ENCODE measurements at regions not wholly inside any gene's neighbourhood (a gene's known extent, or its start where the extent isn't known, plus 50 kb on each side); places are given as distances from the start of the nearest gene placed in this dataset.

DNA sequence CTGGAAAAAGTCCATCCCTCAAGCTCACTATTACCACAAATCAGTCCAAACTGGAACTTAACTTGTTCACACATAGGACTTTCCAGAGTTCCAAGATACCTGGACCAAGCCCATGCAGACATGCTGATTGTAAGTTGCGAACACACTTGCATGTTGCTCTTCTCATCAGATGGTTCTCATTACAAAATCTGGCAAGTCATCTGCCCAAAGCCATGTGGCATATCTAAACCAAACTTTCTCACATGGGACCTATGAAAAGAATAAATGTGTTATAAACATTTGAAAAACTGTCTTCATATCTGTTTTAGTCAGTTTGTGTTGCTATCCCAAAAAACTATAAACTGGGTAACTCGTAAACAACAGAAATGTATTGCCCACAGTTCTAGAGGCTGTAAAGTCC, 58.8 kb upstream of the MKLN1 start:
- no peaks in the 10 kb centered on the region for H3K36me3 ChIP-seq (replicated peaks in 1 of 2; ENCODE audit: control extremely low read depth in 1 of 2, control insufficient read depth in 1 of 2, extremely low read depth in 1 of 2, insufficient read depth in 2 of 2, low read length in 1 of 2)
- no peaks in the 10 kb centered on the region for H4K20me1 ChIP-seq (ENCODE audit: control insufficient read depth, insufficient read depth, low read length, poor library complexity, severe bottlenecking)
- Mint-ChIP-seq H3K27ac (no peak overlapping the region), H3K9me3 (ENCODE audit: insufficient read depth) (no peaks in the 10 kb centered on the region), H3K27me3 (no peaks in the 10 kb centered on the region), H3K4me3 (no peak overlapping the region), H3K4me1 (peaks cover 10% of the 10 kb centered on the region)
- no peak for DNase-seq
- H3K27me3 ChIP-seq (replicated peaks in 1 of 4; ENCODE audit: control extremely low read depth in 1 of 4, control insufficient read depth in 3 of 4, insufficient read depth in 4 of 4, low read length in 3 of 4): no peaks in the 10 kb centered on the region
- no peak for TF ChIP-seq EZH2 (IDR thresholded peaks at IDR 0.05; ENCODE audit: borderline replicate concordance, insufficient read depth, low read depth, low read length, poor library complexity, severe bottlenecking)
- TF ChIP-seq, protein P1, sequence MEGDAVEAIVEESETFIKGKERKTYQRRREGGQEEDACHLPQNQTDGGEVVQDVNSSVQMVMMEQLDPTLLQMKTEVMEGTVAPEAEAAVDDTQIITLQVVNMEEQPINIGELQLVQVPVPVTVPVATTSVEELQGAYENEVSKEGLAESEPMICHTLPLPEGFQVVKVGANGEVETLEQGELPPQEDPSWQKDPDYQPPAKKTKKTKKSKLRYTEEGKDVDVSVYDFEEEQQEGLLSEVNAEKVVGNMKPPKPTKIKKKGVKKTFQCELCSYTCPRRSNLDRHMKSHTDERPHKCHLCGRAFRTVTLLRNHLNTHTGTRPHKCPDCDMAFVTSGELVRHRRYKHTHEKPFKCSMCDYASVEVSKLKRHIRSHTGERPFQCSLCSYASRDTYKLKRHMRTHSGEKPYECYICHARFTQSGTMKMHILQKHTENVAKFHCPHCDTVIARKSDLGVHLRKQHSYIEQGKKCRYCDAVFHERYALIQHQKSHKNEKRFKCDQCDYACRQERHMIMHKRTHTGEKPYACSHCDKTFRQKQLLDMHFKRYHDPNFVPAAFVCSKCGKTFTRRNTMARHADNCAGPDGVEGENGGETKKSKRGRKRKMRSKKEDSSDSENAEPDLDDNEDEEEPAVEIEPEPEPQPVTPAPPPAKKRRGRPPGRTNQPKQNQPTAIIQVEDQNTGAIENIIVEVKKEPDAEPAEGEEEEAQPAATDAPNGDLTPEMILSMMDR (IDR thresholded peaks at IDR 0.05): no peak
- no peak overlapping the region for H3K4me2 ChIP-seq (replicated peaks; ENCODE audit: low read depth, low read length, poor library complexity, severe bottlenecking)
- no peaks in the 10 kb centered on the region for H3K79me2 ChIP-seq (ENCODE audit: control insufficient read depth, insufficient read depth, low read length)
- CTCF ChIA-PET: no interaction called here
- H3K4me3 ChIP-seq (ENCODE audit: control extremely low read depth in 1 of 5, extremely low read depth in 1 of 5, insufficient read depth in 1 of 5, low read depth in 2 of 5, low read length in 4 of 5): no peak overlapping the region
- peaks cover 0 to 3% (median 0%) of the 10 kb centered on the region in 3 donors for H3K9me3 ChIP-seq (ENCODE audit: control extremely low read depth in 1 of 3, control insufficient read depth in 2 of 3, insufficient read depth in 1 of 3, low read length in 2 of 3)
- intact Hi-C loops (cut with micrococcal nuclease): no loop called here
- no peak for ATAC-seq (ENCODE audit: low read depth)
- H3K9ac ChIP-seq (ENCODE audit: low read length): no peak overlapping the region
- 90% methylated on average over 1 of the region's 2 CpGs for WGBS (ENCODE audit: insufficient coverage)
- POLR2A ChIA-PET: no interaction called here
- peaks cover 5 to 6% of the 10 kb centered on the region in 2 donors for H3K4me1 ChIP-seq (ENCODE audit: control insufficient read depth in 2 of 2, insufficient read depth in 2 of 2, low read length in 2 of 2)
- no peak overlapping the region for H2AFZ ChIP-seq (ENCODE audit: insufficient read depth, low read depth, low read length, poor library complexity, severe bottlenecking)
- no peak overlapping the region for H3K27ac ChIP-seq (ENCODE audit: low read length in 2 of 2)

DNA sequence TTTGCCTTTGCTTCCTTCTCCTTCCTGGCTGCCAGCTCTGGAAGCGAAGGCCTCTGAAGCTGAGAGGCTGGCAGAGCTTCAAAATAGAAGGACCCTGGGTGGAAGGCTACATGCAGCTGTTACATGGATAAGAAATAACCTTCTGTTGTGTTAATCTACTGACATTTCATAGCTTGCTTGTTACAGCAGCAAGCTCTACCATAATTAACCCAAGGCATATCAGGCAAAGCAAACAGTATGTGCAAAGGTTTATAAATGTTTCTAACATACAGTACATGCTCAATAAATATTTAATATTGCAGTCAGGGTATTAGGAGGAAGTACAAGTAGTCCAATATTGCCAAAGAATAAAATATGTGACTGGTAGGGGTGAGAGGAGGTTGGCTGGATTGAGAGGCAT, 55.6 kb upstream of the MKLN1 start:
- H3K27me3 Mint-ChIP-seq: no peaks in the 10 kb centered on the region
- ATAC-seq (ENCODE audit: low read depth) (no peak), DNase-seq (no peak)
- WGBS (ENCODE audit: insufficient coverage): no CpG with 5 or more reads among the region's 1 CpG
- Histone ChIP-seq H3K4me3 (ENCODE audit: control extremely low read depth in 1 of 5, extremely low read depth in 1 of 5, insufficient read depth in 1 of 5, low read depth in 2 of 5, low read length in 4 of 5) (no peak overlapping the region), H3K27ac (ENCODE audit: low read length in 2 of 2) (no peak overlapping the region), H3K9ac (ENCODE audit: low read length) (no peak overlapping the region), H3K9me3 (ENCODE audit: control extremely low read depth in 1 of 3, control insufficient read depth in 2 of 3, insufficient read depth in 1 of 3, low read length in 2 of 3) (peaks cover 0 to 3% (median 0%) of the 10 kb centered on the region in 3 donors), H3K27me3 (replicated peaks in 1 of 4; ENCODE audit: control extremely low read depth in 1 of 4, control insufficient read depth in 3 of 4, insufficient read depth in 4 of 4, low read length in 3 of 4) (peaks cover 0 to 2% (median 0%) of the 10 kb centered on the region in 4 experiments), H3K79me2 (ENCODE audit: control insufficient read depth, insufficient read depth, low read length) (no peaks in the 10 kb centered on the region), H3K4me1 (ENCODE audit: control insufficient read depth in 2 of 2, insufficient read depth in 2 of 2, low read length in 2 of 2) (no peaks in the 10 kb centered on the region), H3K36me3 (replicated peaks in 1 of 2; ENCODE audit: control extremely low read depth in 1 of 2, control insufficient read depth in 1 of 2, extremely low read depth in 1 of 2, insufficient read depth in 2 of 2, low read length in 1 of 2) (no peaks in the 10 kb centered on the region), H3K4me2 (replicated peaks; ENCODE audit: low read depth, low read length, poor library complexity, severe bottlenecking) (no peak overlapping the region), H4K20me1 (ENCODE audit: control insufficient read depth, insufficient read depth, low read length, poor library complexity, severe bottlenecking) (no peaks in the 10 kb centered on the region), H2AFZ (ENCODE audit: insufficient read depth, low read depth, low read length, poor library complexity, severe bottlenecking) (no peak overlapping the region)
- no peak overlapping the region for H3K4me3 Mint-ChIP-seq
- intact Hi-C loops (cut with micrococcal nuclease): no loop called here
- POLR2A ChIA-PET: interaction anchor here (0.6 to 0.7 kb wide), 2 partner anchors 61 to 1703 kb away, joined by 3 read pairs; no protein-coding TSS in a partner anchor
- TF ChIP-seq, protein P1 (IDR thresholded peaks at IDR 0.05): no peak
- no peak for TF ChIP-seq EZH2 (IDR thresholded peaks at IDR 0.05; ENCODE audit: borderline replicate concordance, insufficient read depth, low read depth, low read length, poor library complexity, severe bottlenecking)
- H3K9me3 Mint-ChIP-seq (ENCODE audit: insufficient read depth): no peaks in the 10 kb centered on the region
- no peak overlapping the region for H3K27ac Mint-ChIP-seq
- no peaks in the 10 kb centered on the region for H3K4me1 Mint-ChIP-seq
- CTCF ChIA-PET: no interaction called here

Data from B cell (primary cell).